Liver (tissue), 8 donors: ENCODE measurements at regions not wholly inside any gene's neighbourhood (a gene's known extent, or its start where the extent isn't known, plus 50 kb on each side); places are given as distances from the start of the nearest gene placed in this dataset.

Experiments used
- DNase-seq: peaks from one replicate; pipeline ENCODE4 v3.0.0-alpha.2; 2017; ENCODE audit warnings: low spot score
- H3K27ac ChIP-seq, 2 donors: one replicate each; pipeline ENCODE4 v1.7.0; 2013; ENCODE audit warnings: inconsistent platforms in 2 of 2, low read length in 2 of 2, control low read depth in 1 of 2, low read depth in 1 of 2, mild to moderate bottlenecking in 1 of 2
- H3K27me3 ChIP-seq, 4 donors: one replicate each; pipeline versions ENCODE4 v1.6.1 to v1.7.0; 2013; ENCODE audit warnings: low read length in 3 of 4, inconsistent platforms in 1 of 4, mild to moderate bottlenecking in 1 of 4, moderate library complexity in 1 of 4; ENCODE audit not compliant: control insufficient read depth in 4 of 4, insufficient read depth in 4 of 4
- H3K36me3 ChIP-seq, 4 donors: one replicate each; pipeline versions ENCODE4 v1.6.1 to v1.7.0; 2013; ENCODE audit warnings: low read length in 3 of 4, mild to moderate bottlenecking in 3 of 4, low read depth in 1 of 4, moderate library complexity in 1 of 4; ENCODE audit not compliant: control insufficient read depth in 4 of 4, insufficient read depth in 3 of 4
- H3K4me1 ChIP-seq, 4 donors: one replicate each; pipeline versions ENCODE4 v1.6.1 to v1.7.0; 2013; ENCODE audit warnings: low read length in 3 of 4, mild to moderate bottlenecking in 3 of 4, moderate library complexity in 1 of 4; ENCODE audit not compliant: control insufficient read depth in 4 of 4, insufficient read depth in 4 of 4
- H3K4me3 ChIP-seq, 3 donors: one replicate each; pipeline versions ENCODE4 v1.6.1 to v1.7.0; 2013; ENCODE audit warnings: low read length in 3 of 3, control low read depth in 1 of 3, low read depth in 1 of 3, mild to moderate bottlenecking in 1 of 3
- H3K9ac ChIP-seq, 2 donors: one replicate each; pipeline ENCODE4 v1.7.0; 2013; ENCODE audit warnings: low read length in 2 of 2, mild to moderate bottlenecking in 2 of 2, moderate library complexity in 2 of 2, control low read depth in 1 of 2, low read depth in 1 of 2
- H3K9me3 ChIP-seq, 4 donors: one replicate each; pipeline versions ENCODE4 v1.6.1 to v1.7.0; 2013; ENCODE audit warnings: low read length in 3 of 4; ENCODE audit not compliant: control insufficient read depth in 4 of 4
- ATF3 ChIP-seq: IDR thresholded peaks from 2 replicates; pipeline ENCODE4 v1.6.1; 2016; ENCODE audit warnings: antibody characterized with exemption
- CTCF ChIP-seq: fragments of 150-350 bp; IDR thresholded peaks from 2 replicates; pipeline ENCODE4 v1.5.1; 2017; ENCODE audit warnings: improper control_type of control experiment, low read depth, low read length; ENCODE audit not compliant: missing input control
- EGR1 ChIP-seq, 2 donors: IDR thresholded peaks; 2 replicates each; pipeline ENCODE4 v1.6.1; 2016 to 2018; ENCODE audit warnings: antibody characterized with exemption in 2 of 2, low read depth in 2 of 2
- FOXA1 ChIP-seq: IDR thresholded peaks from 2 replicates; pipeline ENCODE4 v1.6.1; 2016; ENCODE audit warnings: antibody characterized with exemption
- FOXA2 ChIP-seq: IDR thresholded peaks from 2 replicates; pipeline ENCODE4 v1.6.1; 2016; ENCODE audit warnings: antibody characterized with exemption
- GABPA ChIP-seq, 2 donors: IDR thresholded peaks in 1 of 2; conservative IDR thresholded peaks in 1 of 2; 2 replicates each; pipeline ENCODE4 v1.6.1; 2016; ENCODE audit warnings: antibody characterized with exemption in 2 of 2, mild to moderate bottlenecking in 1 of 2, moderate library complexity in 1 of 2
- HNF4G ChIP-seq: IDR thresholded peaks from 2 replicates; pipeline ENCODE4 v1.6.1; 2016; ENCODE audit warnings: antibody characterized with exemption
- JUND ChIP-seq, 2 donors: IDR thresholded peaks; 2 replicates each; pipeline ENCODE4 v1.6.1; 2016; ENCODE audit warnings: antibody characterized with exemption in 2 of 2
- MAX ChIP-seq: IDR thresholded peaks from 2 replicates; pipeline ENCODE4 v1.6.1; 2016; ENCODE audit warnings: antibody characterized with exemption
- NR2F2 ChIP-seq: IDR thresholded peaks from 2 replicates; pipeline ENCODE4 v1.6.1; 2016; ENCODE audit warnings: antibody characterized with exemption
- RAD21 ChIP-seq, 2 donors: IDR thresholded peaks; 2 replicates each; pipeline ENCODE4 v1.6.1; 2016; ENCODE audit warnings: antibody characterized with exemption in 2 of 2, mild to moderate bottlenecking in 2 of 2
- REST ChIP-seq: IDR thresholded peaks from 2 replicates; pipeline ENCODE4 v1.6.1; 2016; ENCODE audit warnings: antibody characterized with exemption, mild to moderate bottlenecking
- RXRA ChIP-seq, 2 donors: IDR thresholded peaks; 2 replicates each; pipeline ENCODE4 v1.6.1; 2017 to 2018; ENCODE audit warnings: antibody characterized with exemption in 2 of 2, mild to moderate bottlenecking in 1 of 2
- SP1 ChIP-seq: IDR thresholded peaks from 2 replicates; pipeline ENCODE4 v1.6.1; 2018; ENCODE audit warnings: antibody characterized with exemption, mild to moderate bottlenecking
- TAF1 ChIP-seq: conservative IDR thresholded peaks from 2 replicates; pipeline ENCODE4 v1.6.1; 2016; ENCODE audit warnings: antibody characterized with exemption, mild to moderate bottlenecking
- YY1 ChIP-seq: IDR thresholded peaks from 2 replicates; pipeline ENCODE4 v1.6.1; 2016; ENCODE audit warnings: antibody characterized with exemption, mild to moderate bottlenecking
- ZBTB33 ChIP-seq: IDR thresholded peaks from 2 replicates; pipeline ENCODE4 v1.6.1; 2016; ENCODE audit warnings: antibody characterized with exemption
- WGBS: extraction: QIAGEN DNeasy Blood & Tissue Kit; methylation state at CpG from one replicate; pipeline ENCODE4 v1.1.7; 2013; 5-methylcytosine and 5-hydroxymethylcytosine counted together
- donor health status: healthy.
- donor health status: healthy.
- donor health status: healthy.
- donor health status: healthy.
- donor health status: healthy.

- H3K4me3 ChIP-seq = no peak overlapping the region
- TF ChIP-seq JUND (IDR thresholded peaks at IDR 0.05) (no peak), FOXA2 (no peak)
- H3K36me3 ChIP-seq = no peaks in the 10 kb centered on the region
- no peak overlapping the region for H3K27ac ChIP-seq
- no peaks in the 10 kb centered on the region for H3K4me1 ChIP-seq
- no peaks in the 10 kb centered on the region for H3K27me3 ChIP-seq
- H3K9ac ChIP-seq = no peak overlapping the region
- WGBS = 77% methylated on average over 1 of the region's 1 CpG
- no peak for DNase-seq
- no peaks in the 10 kb centered on the region for H3K9me3 ChIP-seq
Observed at GRCh38 chr1:220385158-220385557, 112.9 kb upstream of the RAB3GAP2 start.

- no peaks in the 10 kb centered on the region for H3K36me3 ChIP-seq
- H3K27ac ChIP-seq = no peak overlapping the region
- H3K9me3 ChIP-seq = no peaks in the 10 kb centered on the region
- no peak overlapping the region for H3K9ac ChIP-seq
- no peak for DNase-seq
- no peaks in the 10 kb centered on the region for H3K27me3 ChIP-seq
- H3K4me1 ChIP-seq = no peaks in the 10 kb centered on the region
- TF ChIP-seq YY1 (no peak), RAD21 (IDR thresholded peaks at IDR 0.05) (no peak), EGR1 (IDR thresholded peaks at IDR 0.05; ENCODE audit: low read depth in 2 of 2) (no peak), REST (no peak), NR2F2 (no peak), MAX (no peak), FOXA1 (no peak), RXRA (IDR thresholded peaks at IDR 0.05) (no peak), ATF3 (no peak), SP1 (no peak), GABPA (IDR thresholded peaks at IDR 0.05 in 1 of 2, conservative IDR thresholded peaks at IDR 0.05 in 1 of 2) (no peak), HNF4G (no peak), TAF1 (no peak), ZBTB33 (no peak), FOXA2 (no peak), JUND (IDR thresholded peaks at IDR 0.05) (no peak), CTCF (no peak)
- H3K4me3 ChIP-seq = no peak overlapping the region
- 71% methylated on average over 4 of the region's 4 CpGs for WGBS
Observed at GRCh38 chr1:220382994-220383393, 110.7 kb upstream of the RAB3GAP2 start.
